SU-DHL-6 (cell line): ENCODE measurements at regions not wholly inside any gene's neighbourhood (a gene's known extent, or its start where the extent isn't known, plus 50 kb on each side); places are given as distances from the start of the nearest gene placed in this dataset.

ENCODE experiments used
- H2AFZ ChIP-seq: fragments of 200-600 bp; sonication (generic); 2 replicates; pipeline ENCODE4 v1.6.1; 2014; ENCODE audit warnings: low read depth, mild to moderate bottlenecking, moderate library complexity, mixed read lengths, antibody characterized with exemption, low read length; ENCODE audit not compliant: severe bottlenecking
- H3F3A ChIP-seq: fragments of 200-600 bp; shearing (Covaris generic); 2 replicates; pipeline ENCODE4 v1.6.0; 2016; ENCODE audit warnings: antibody characterized with exemption, mild to moderate bottlenecking; ENCODE audit not compliant: insufficient read depth
- H3K27ac ChIP-seq: fragments of 200-600 bp; sonication (generic); 2 replicates; pipeline ENCODE4 v1.5.1; 2016; ENCODE audit warnings: low read depth, mild to moderate bottlenecking, low read length, moderate library complexity, mixed read lengths
- H3K27me3 ChIP-seq: fragments of 200-600 bp; sonication (generic), shearing (Covaris generic); 2 replicates; pipeline ENCODE4 v1.6.0; 2014; ENCODE audit warnings: mild to moderate bottlenecking, low read length
- H3K36me3 ChIP-seq: fragments of 200-600 bp; sonication (generic); 2 replicates; pipeline ENCODE4 v1.6.1; 2014; ENCODE audit warnings: mild to moderate bottlenecking, low read length, mixed read lengths
- H3K4me2 ChIP-seq: fragments of 300-600, 200-600 bp; shearing (Covaris generic), sonication (generic); 2 replicates; pipeline ENCODE4 v1.6.0; 2014; ENCODE audit warnings: low read length, low read depth, mild to moderate bottlenecking; ENCODE audit not compliant: poor library complexity, severe bottlenecking
- H3K4me3 ChIP-seq: fragments of 200-600 bp; sonication (generic); 2 replicates; pipeline ENCODE4 v1.5.1; 2014; ENCODE audit warnings: antibody characterized with exemption, low read length, mild to moderate bottlenecking, mixed read lengths; ENCODE audit not compliant: insufficient read depth, poor library complexity, severe bottlenecking
- H3K79me2 ChIP-seq: fragments of 200-600 bp; sonication (generic); 2 replicates; pipeline ENCODE4 v1.6.1; 2014; ENCODE audit warnings: mild to moderate bottlenecking, low read length, moderate library complexity; ENCODE audit not compliant: insufficient read depth
- H3K9ac ChIP-seq: fragments of 200-600 bp; sonication (generic); 2 replicates; pipeline ENCODE4 v1.7.0; 2014; ENCODE audit warnings: mild to moderate bottlenecking, low read length
- H3K9me2 ChIP-seq: fragments of 200-600 bp; sonication (generic); replicated peaks from 2 replicates; pipeline ENCODE4 v1.6.1; 2014; ENCODE audit warnings: low read length; ENCODE audit not compliant: insufficient read depth
- H3K9me3 ChIP-seq: fragments of 200-600 bp; sonication (generic); 2 replicates; pipeline ENCODE4 v1.6.1; 2014; ENCODE audit warnings: low read length, mixed read lengths; ENCODE audit not compliant: insufficient read depth
- H4K20me1 ChIP-seq: fragments of 200-600 bp; sonication (generic); 2 replicates; pipeline ENCODE4 v1.6.1; 2014; ENCODE audit warnings: low read depth, mild to moderate bottlenecking, antibody characterized with exemption, low read length, moderate library complexity, mixed read lengths
- CTCF ChIP-seq: fragments of 200-600 bp; sonication (generic); IDR thresholded peaks from one replicate; pipeline ENCODE4 v1.5.1; 2017; ENCODE audit warnings: antibody characterized with exemption, mild to moderate bottlenecking, low read length, moderate library complexity; ENCODE audit not compliant: insufficient read depth, poor library complexity, severe bottlenecking
- EZH2phosphoT487 ChIP-seq: fragments of 200-600 bp; sonication (generic), shearing (Covaris generic); conservative IDR thresholded peaks from 2 replicates; pipeline ENCODE4 v1.6.1; 2018; ENCODE audit warnings: mild to moderate bottlenecking, antibody characterized with exemption, low read length, moderate library complexity, mixed read lengths

- no peaks in the 10 kb centered on the region for H3K36me3 ChIP-seq
- no peaks in the 10 kb centered on the region for H3K9me3 ChIP-seq
- H3K79me2 ChIP-seq = no peaks in the 10 kb centered on the region
- no peak for TF ChIP-seq CTCF
- no peak for TF ChIP-seq EZH2phosphoT487
- H3K9me2 ChIP-seq = no peaks in the 10 kb centered on the region
- H3K27ac ChIP-seq = no peak overlapping the region
- no peak overlapping the region for H3K4me3 ChIP-seq
- H3K4me2 ChIP-seq = no peak overlapping the region
- H3F3A ChIP-seq = no peaks in the 10 kb centered on the region
- no peaks in the 10 kb centered on the region for H3K27me3 ChIP-seq
- no peaks in the 10 kb centered on the region for H4K20me1 ChIP-seq
- H3K9ac ChIP-seq = no peak overlapping the region
- no peak overlapping the region for H2AFZ ChIP-seq
Measured at GRCh38 chr2:78457269-78457668, 568.2 kb upstream of the REG3G start.

- Histone ChIP-seq H3K79me2 (no peaks in the 10 kb centered on the region), H3K27me3 (no peaks in the 10 kb centered on the region), H4K20me1 (no peaks in the 10 kb centered on the region), H3K4me3 (no peak overlapping the region), H3K9ac (no peak overlapping the region), H3K4me2 (no peak overlapping the region), H3K9me3 (no peaks in the 10 kb centered on the region), H3F3A (no peaks in the 10 kb centered on the region), H3K27ac (no peak overlapping the region), H3K9me2 (no peaks in the 10 kb centered on the region), H3K36me3 (no peaks in the 10 kb centered on the region), H2AFZ (no peak overlapping the region)
- TF ChIP-seq EZH2phosphoT487 = no peak
- no peak for TF ChIP-seq CTCF
Measured at GRCh38 chr2:78465707-78466106, 559.8 kb upstream of the REG3G start.

- Histone ChIP-seq H3K27me3 (no peaks in the 10 kb centered on the region), H4K20me1 (no peaks in the 10 kb centered on the region), H3K4me2 (no peak overlapping the region), H3K79me2 (no peaks in the 10 kb centered on the region), H3K4me3 (no peak overlapping the region), H3K9me2 (peaks cover 3% of the 10 kb centered on the region; the same call in 1 of the 2 replicates), H3F3A (no peaks in the 10 kb centered on the region), H3K9ac (no peak overlapping the region), H3K27ac (no peak overlapping the region), H2AFZ (no peak overlapping the region), H3K36me3 (no peaks in the 10 kb centered on the region), H3K9me3 (no peaks in the 10 kb centered on the region)
- TF ChIP-seq CTCF (no peak), EZH2phosphoT487 (no peak)
Measured at GRCh38 chr2:78476619-78477229, 548.8 kb upstream of the REG3G start.
